Endothelial cell of hepatic sinusoid (primary cell): ENCODE measurements at regions not wholly inside any gene's neighbourhood (a gene's known extent, or its start where the extent isn't known, plus 50 kb on each side); places are given as distances from the start of the nearest gene placed in this dataset.
"Not testable (repeated sequence)": the region's sequence is repeated elsewhere in the genome, so short reads cannot be mapped to it uniquely, and the experiment has no call there.

ENCODE experiments used
- in situ Hi-C: cut with HindIII; loops from 2 replicates; pipeline ENCODE4 v1.10.0; 2017; ENCODE audit warnings: low sequenced_read_pairs

GRCh38 chr20:16863303-16863702 is 115.1 kb downstream of the OTOR start:
- in situ Hi-C loops, result no loop called here

GRCh38 chr20:16864069-16864468 is 115.9 kb downstream of the OTOR start:
- in situ Hi-C loops, result no loop called here

DNA sequence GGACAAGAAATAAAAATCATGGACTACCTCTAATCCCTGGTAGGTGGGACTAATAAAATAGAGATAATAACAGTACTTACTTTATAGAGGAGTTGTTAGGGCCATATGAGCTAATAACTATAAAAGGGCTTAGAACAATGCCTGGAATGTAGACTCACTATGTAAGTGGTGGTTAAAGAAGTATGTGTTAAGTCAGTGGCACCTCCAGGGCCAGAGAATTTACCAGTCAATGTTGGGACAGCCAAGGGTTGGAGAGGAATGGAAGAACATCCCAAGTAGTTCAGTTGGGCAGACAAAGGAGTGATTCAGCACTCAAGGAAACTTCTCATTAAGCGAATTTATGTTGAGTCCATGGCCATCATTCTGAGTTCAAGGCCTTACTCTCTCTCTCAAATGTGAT is 116.8 kb downstream of the OTOR start:
- in situ Hi-C loops, result no loop called here

DNA sequence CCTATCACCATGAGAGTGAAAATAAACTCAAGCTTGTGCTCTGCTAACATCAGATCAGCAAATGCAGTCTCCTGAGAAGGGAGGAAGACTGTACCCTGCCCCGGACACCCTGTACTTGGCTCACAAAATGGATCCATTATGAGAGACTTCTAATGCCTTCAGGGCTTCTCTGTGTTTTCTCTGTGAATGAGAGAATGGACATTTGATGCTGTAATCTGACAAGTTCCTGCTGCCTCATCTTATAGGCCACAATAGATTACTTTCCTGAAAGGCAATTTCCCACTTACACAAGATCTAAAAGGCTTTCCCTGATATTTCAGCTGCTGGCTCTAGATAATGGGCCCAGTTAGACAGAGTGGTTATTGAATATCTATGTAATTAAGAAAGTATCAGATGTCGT is 117.2 kb downstream of the OTOR start:
- in situ Hi-C loops, result no loop called here

DNA sequence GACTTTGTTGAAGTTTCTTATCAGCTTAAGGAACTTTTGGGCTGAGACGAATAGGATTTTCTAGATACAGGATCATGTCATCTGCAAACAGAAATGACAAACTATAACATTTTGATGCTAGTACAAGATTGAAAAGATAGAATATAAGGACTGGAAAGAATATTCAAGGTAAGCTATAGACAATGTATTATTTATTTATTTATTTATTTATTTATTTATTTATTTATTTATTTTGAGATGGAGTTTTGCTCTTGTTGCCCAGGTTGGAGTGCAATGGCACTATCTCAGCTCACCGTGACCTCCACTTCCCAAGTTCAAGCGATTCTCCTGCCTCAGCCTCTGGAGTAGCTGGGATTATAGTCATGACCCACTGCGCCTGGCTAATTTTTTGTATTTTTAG is 125.0 kb downstream of the OTOR start:
- in situ Hi-C loops, result not testable (repeated sequence)

DNA sequence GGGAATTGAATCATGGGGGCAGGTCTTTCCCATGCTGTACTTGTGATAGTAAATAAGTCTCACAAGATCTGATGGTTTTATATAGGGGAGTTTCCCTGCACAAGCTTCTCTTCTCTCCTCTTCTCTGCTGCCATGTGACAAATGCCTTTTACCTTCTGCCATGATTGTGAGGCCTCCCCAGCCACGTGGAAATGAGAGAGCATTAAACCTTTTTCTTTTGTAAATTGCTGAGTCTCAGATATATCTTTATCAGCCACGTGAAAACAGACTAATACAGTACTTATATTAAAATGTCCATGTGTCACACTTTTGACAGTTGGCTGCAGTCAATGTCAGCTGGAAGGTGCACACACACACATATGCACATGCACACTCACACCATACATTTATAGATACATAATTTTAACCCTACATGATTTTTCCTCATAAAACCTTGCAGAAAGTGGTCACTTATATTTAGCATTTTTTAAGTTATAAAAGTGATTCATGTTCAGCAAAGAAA is 128.9 kb downstream of the OTOR start:
- in situ Hi-C loops, result no loop called here

GRCh38 chr20:16885746-16886145 is 137.6 kb downstream of the OTOR start:
- in situ Hi-C loops, result no loop called here

- in situ Hi-C loops, result no loop called here
These were observed 150.3 kb downstream of the OTOR start for GRCh38 chr20:16898433-16898832.

- in situ Hi-C loops, result no loop called here
These were observed 154.5 kb downstream of the OTOR start for GRCh38 chr20:16902662-16903061.

- in situ Hi-C loops, result no loop called here
These were observed 156.6 kb downstream of the OTOR start for GRCh38 chr20:16904751-16905150.

DNA sequence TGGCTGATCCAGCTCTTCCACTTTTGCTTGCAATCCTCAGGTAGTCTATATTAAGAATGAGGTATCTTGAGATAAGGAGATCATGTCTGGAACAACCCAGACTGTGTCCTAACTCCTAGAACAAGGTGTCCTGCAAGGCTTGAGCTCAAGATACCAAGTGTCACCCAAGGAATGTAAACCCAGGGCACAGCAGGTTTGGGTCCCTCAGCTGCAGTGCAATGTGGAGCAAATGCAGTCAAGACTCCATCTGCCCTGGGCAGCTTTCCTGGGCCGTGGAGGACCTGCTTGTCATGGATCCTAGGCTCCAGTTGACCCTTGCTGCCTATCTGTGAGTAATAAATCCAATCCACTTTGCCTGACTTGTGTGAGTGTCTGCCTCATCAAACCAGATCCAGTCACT is 166.1 kb downstream of the OTOR start:
- in situ Hi-C loops, result no loop called here

DNA sequence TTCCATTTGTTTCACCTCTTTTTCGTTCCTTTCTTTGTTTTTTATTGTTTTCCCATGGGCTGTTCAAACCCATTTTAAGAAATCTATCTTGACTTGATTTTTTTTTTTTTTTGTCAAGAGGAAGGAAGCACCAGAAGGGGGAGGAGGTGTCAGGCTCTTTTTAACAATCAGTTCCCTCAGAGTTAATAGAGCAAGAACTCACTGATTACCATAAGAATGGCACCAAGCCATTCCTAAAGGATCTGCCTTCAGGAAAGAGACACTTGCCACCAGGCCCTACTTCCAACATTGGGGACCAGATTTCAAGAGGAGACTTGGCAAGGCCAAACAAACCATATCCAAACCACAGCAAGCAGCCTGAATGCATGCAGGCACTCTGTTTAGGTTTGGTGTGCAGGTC is 168.0 kb downstream of the OTOR start:
- in situ Hi-C loops, result no loop called here

DNA sequence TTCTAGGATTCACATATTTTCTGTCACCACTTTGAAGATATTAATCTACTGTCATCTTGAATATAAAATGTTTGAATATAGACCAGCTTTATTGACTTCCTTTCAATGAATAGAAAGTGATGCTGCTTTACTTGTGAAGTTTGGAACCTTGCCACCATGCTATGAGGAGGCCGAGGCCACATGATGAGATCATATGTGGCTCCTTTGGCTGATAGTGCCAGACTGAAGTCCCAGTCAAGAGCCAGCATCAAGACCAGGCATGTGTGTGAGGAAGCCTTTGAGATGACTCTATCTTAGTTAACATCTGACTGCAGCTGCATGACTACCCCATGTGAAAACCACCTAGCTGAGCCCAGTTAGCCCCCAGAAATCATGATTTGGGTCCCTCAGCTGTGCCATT is 169.5 kb downstream of the OTOR start:
- in situ Hi-C loops, result no loop called here

- in situ Hi-C loops, result no loop called here
These were observed 170.2 kb downstream of the OTOR start for GRCh38 chr20:16918366-16918765.

DNA sequence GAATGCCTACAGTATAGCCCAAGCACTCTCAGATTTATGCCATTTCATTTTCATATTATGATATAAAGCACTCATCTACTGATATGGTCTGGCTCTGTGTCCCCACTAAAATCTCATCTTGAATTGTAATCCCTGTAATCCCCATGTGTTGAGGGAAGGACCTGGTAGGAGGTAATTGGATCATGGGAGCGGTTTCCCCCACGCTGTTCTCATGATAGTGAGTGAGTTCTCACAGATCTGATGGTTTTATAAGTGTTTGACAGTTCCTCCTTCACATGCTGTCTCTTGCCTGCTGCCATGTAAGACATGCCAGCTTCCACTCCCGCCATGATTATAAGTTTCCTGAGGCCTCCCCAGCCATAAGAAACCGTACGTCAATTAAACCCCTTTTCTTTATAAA is 171.7 kb downstream of the OTOR start:
- in situ Hi-C loops, result no loop called here

GRCh38 chr20:16922834-16923233 is 174.7 kb downstream of the OTOR start:
- in situ Hi-C loops, result no loop called here

DNA sequence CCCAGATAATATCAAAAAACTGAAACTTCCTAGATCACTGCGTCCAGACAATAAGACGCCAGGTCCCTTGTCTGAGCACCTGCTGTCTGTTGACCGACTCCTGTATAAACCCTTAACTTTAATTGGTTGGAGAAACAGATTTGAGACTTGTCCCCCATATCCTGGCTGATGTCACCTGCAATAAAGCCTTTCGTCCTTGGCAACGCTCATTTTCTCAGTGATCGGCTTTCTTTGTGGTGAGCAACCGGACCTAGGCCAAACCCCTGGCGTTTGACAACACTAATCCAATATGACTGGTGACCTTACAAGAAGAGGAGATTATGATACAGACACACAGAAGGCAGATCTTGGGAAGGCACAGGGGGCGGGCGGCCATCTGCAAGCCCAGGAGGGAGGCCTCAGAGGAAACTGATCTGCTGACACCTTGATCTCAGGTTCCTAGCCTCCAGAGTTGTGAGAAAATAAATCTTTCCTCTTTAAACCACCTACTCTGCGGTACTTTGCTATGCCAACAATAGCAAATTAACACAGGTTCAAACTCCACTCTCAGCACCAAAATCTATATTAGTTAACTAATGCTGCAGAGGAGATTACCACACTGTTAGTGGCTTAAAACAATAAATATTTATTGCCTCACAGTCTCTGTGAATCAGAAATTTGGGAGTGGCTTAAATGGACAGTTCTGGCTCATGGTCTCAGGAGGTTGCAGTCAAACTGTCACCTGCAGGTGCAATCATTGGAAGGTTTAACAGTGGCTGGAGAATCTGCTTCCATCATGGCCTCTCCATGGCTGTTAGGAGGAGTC is 178.7 kb downstream of the OTOR start:
- in situ Hi-C loops, result no loop called here

GRCh38 chr20:16929756-16930155 is 181.6 kb downstream of the OTOR start:
- in situ Hi-C loops, result no loop called here

- in situ Hi-C loops, result no loop called here
These were observed 182.5 kb downstream of the OTOR start for GRCh38 chr20:16930656-16931055.

- in situ Hi-C loops, result no loop called here
These were observed 190.9 kb downstream of the OTOR start for GRCh38 chr20:16939051-16939450.

DNA sequence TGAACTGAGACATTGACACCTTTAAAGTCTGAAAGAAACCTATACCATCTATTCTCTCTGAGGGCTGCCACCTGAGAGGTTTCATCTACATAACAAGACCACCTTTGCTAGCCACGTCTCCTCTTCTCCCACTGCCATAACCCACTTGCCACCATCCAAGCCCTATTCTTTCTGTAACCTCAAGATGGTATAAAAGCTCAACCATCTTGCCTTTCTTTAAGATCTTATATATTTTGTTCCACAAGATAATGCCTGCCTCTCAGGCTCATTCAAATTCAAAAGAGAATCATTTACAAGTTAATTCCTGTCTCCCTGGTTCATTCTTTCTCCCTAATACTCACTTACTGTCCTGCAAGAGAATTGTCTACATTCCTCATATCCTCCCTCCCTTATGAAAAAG is 192.5 kb downstream of the OTOR start:
- in situ Hi-C loops, result no loop called here

GRCh38 chr20:16942051-16942450 is 193.9 kb downstream of the OTOR start:
- in situ Hi-C loops, result no loop called here

DNA sequence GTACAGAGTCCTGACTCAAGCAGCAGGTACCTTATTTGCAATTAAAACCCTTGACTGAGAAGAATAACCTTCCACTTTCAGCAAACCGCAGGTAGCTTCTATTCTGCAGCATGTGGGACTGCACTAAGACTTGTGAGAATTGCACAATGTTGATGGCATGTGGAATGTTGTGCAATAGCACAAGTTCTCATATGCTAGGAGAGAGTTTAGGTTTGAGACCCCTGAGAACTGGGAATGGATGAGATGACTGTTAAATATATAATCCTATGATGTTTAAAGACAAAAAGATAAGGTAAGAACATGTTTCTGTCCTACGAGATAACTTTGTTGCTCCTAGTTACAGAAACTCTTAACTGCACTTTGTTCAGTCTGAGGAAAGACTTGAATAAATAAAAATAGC is 194.6 kb downstream of the OTOR start:
- in situ Hi-C loops, result no loop called here
